GM06990 (cell line): ENCODE measurements at regions not wholly inside any gene's neighbourhood (a gene's known extent, or its start where the extent isn't known, plus 50 kb on each side); places are given as distances from the start of the nearest gene placed in this dataset.

Source experiments
- DNase-seq: peaks from one replicate; pipeline ENCODE4 v3.0.0-alpha.2; 2011; ENCODE audit not compliant: insufficient read length; ENCODE audit errors: extremely low read depth
- H3K27me3 ChIP-seq: replicated peaks from 2 replicates; pipeline ENCODE4 v1.6.0; 2011; ENCODE audit warnings: low read length; ENCODE audit not compliant: control insufficient read depth, insufficient read depth
- H3K36me3 ChIP-seq: 2 replicates; pipeline ENCODE4 v1.5.1; 2011; ENCODE audit warnings: low read length; ENCODE audit not compliant: control insufficient read depth, insufficient read depth
- H3K4me3 ChIP-seq: replicated peaks from 2 replicates; pipeline ENCODE4 v1.5.1; 2011; ENCODE audit warnings: low read depth, mild to moderate bottlenecking, control low read depth, low read length
- CTCF ChIP-seq: IDR thresholded peaks from 2 replicates; pipeline ENCODE4 v1.5.1; 2011; ENCODE audit warnings: low read length, control low read depth, mild to moderate bottlenecking, inconsistent platforms; ENCODE audit not compliant: insufficient read depth, poor library complexity, severe bottlenecking

DNA sequence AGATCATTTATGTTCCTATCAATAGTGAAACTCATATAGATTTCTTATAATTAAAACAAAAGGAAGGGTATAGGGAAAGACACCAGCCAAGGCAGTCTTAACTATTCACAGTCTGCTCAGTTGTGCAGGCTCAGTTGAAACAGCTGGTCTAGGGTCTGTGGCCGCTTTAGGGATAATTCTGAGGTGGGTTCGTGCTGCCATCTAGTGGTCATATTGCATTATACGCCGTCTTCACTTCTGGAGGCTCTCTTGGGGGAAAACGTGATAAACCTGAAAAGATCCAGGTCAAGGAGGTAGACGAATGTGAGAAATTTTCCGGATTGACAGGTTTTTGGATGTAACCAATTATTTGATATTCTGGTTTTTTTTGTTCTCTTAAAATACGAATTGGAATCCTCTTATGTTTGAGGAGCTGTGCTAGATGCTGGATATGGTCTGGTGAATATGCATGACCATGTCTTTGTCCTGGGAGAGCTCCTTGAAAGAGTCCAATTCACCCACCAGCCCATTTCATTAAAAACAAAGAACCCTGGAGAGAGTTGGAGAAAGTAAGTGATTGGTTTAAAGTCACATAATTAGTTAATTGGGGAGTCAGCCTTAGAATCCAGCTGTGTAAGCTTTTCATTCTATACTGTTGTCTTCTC is 492.4 kb downstream of the PLCL1 start:
- TF ChIP-seq CTCF, result peak; percentile 70
- no peak for DNase-seq
- H3K36me3 ChIP-seq, result no peaks in the 10 kb centered on the region
- no peak overlapping the region for H3K4me3 ChIP-seq
- H3K27me3 ChIP-seq, result no peaks in the 10 kb centered on the region; the same call in none of the 2 replicates

GRCh38 chr2:198293281-198293680 is 488.9 kb downstream of the PLCL1 start:
- no peaks in the 10 kb centered on the region for H3K36me3 ChIP-seq
- no peak for TF ChIP-seq CTCF
- no peak for DNase-seq
- no peaks in the 10 kb centered on the region; the same call in none of the 2 replicates for H3K27me3 ChIP-seq
- H3K4me3 ChIP-seq, result no peak overlapping the region

GRCh38 chr2:198289811-198290210 is 485.4 kb downstream of the PLCL1 start:
- DNase-seq, result no peak
- Histone ChIP-seq H3K27me3 (no peaks in the 10 kb centered on the region; the same call in none of the 2 replicates), H3K36me3 (no peaks in the 10 kb centered on the region), H3K4me3 (no peak overlapping the region)
- TF ChIP-seq CTCF, result no peak

DNA sequence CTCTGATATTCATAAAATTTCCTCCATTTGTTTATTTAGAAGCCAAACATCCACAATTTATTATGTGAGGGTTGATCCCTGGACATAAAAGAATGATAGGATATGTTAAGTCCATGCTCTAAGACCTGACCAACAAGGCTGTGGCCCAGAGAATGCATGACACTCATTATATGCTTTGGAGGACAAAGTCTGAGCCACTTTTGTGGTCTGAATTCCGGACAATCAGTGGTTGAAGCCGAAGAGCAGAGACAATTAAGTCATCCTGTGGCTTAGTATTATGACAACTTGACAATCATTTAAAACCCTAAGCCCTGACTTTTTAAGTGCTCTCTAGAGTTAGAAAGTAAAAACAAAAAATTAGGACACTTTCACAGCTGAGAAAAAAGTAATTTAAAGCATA is 483.3 kb downstream of the PLCL1 start:
- H3K27me3 ChIP-seq, result no peaks in the 10 kb centered on the region; the same call in none of the 2 replicates
- no peaks in the 10 kb centered on the region for H3K36me3 ChIP-seq
- TF ChIP-seq CTCF, result no peak
- DNase-seq, result no peak
- H3K4me3 ChIP-seq, result no peak overlapping the region

DNA sequence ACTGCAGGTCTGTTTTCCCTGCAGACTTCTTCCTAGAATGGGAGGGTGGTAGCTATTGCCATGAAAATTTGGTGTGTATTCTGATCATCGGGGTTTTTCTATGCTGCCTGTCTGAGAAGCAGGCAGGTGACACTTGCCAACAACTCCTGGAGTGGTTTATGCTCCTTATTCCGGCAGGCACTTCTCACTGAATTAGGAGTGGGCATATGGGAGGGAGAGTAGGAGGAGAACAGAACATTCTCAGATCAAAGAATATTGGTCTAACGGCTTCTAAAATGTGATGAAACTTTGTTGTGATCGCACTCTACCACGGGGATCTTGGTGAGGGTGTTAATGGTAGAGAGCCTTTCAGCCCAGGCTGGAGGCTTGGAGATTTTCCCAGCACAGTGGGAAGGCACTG is 480.8 kb downstream of the PLCL1 start:
- no peak for TF ChIP-seq CTCF
- no peaks in the 10 kb centered on the region for H3K36me3 ChIP-seq
- H3K27me3 ChIP-seq, result no peaks in the 10 kb centered on the region
- no peak for DNase-seq
- no peak overlapping the region for H3K4me3 ChIP-seq

- no peak for DNase-seq
- no peak for TF ChIP-seq CTCF
- Histone ChIP-seq H3K4me3 (no peak overlapping the region), H3K27me3 (no peaks in the 10 kb centered on the region), H3K36me3 (no peaks in the 10 kb centered on the region)
Measured at GRCh38 chr2:198283146-198283545, 478.8 kb downstream of the PLCL1 start.
